ENCODE measurements at regions not wholly inside any gene's neighbourhood (a gene's known extent, or its start where the extent isn't known, plus 50 kb on each side); places are given as distances from the start of the nearest gene placed in this dataset.
"Not testable (repeated sequence)": the region's sequence is repeated elsewhere in the genome, so short reads cannot be mapped to it uniquely, and the experiment has no call there.

- no peak for DNase-seq (ENCODE audit: low read depth in 3 of 3)
Measured at GRCh38 chr5:57069115-57069835, 104.6 kb upstream of the GPBP1 start.

GRCh38 chr5:57072218-57072892 is 101.5 kb upstream of the GPBP1 start:
- DNase-seq (ENCODE audit: low read depth in 3 of 3): no peak

- no peak for DNase-seq (ENCODE audit: low read depth in 3 of 3)
Measured at GRCh38 chr5:57082441-57083067, 91.3 kb upstream of the GPBP1 start.

- DNase-seq (ENCODE audit: low read depth in 3 of 3): no peak
Measured at GRCh38 chr5:57085306-57086081, 88.4 kb upstream of the GPBP1 start.

GRCh38 chr5:57087947-57088346 is 85.9 kb upstream of the GPBP1 start:
- DNase-seq (ENCODE audit: low read depth in 3 of 3): not testable (repeated sequence)

GRCh38 chr5:57094753-57095683 is 78.8 kb upstream of the GPBP1 start:
- no peak for DNase-seq (ENCODE audit: low read depth in 3 of 3)

GRCh38 chr5:57097526-57097925 is 76.3 kb upstream of the GPBP1 start:
- no peak for DNase-seq (ENCODE audit: low read depth in 3 of 3)

- DNase-seq (ENCODE audit: low read depth in 3 of 3): no peak
Measured at GRCh38 chr5:57102189-57102904, 71.5 kb upstream of the GPBP1 start.

GRCh38 chr5:57102905-57103255 is 71.0 kb upstream of the GPBP1 start:
- no peak for DNase-seq (ENCODE audit: low read depth in 3 of 3)

- DNase-seq (ENCODE audit: low read depth in 3 of 3): no peak
Measured at GRCh38 chr5:57103317-57103907, 70.4 kb upstream of the GPBP1 start.

- no peak for DNase-seq (ENCODE audit: low read depth in 3 of 3)
Measured at GRCh38 chr5:57106661-57107060, 67.2 kb upstream of the GPBP1 start.

- DNase-seq (ENCODE audit: low read depth in 3 of 3): no peak
Measured at GRCh38 chr5:57111993-57112392, 61.9 kb upstream of the GPBP1 start.

GRCh38 chr5:57113481-57113880 is 60.4 kb upstream of the GPBP1 start:
- no peak for DNase-seq (ENCODE audit: low read depth in 3 of 3)

GRCh38 chr5:57117596-57117995 is 56.3 kb upstream of the GPBP1 start:
- DNase-seq (ENCODE audit: low read depth in 3 of 3): peak in 2 of 3 donors; percentile 20 to 35

- DNase-seq (ENCODE audit: low read depth in 3 of 3): no peak
Measured at GRCh38 chr5:57119031-57119430, 54.8 kb upstream of the GPBP1 start.

- DNase-seq (ENCODE audit: low read depth in 3 of 3): no peak
Measured at GRCh38 chr5:57124014-57124413, 49.8 kb upstream of the GPBP1 start.
